ENCODE measurements at regions not wholly inside any gene's neighbourhood (a gene's known extent, or its start where the extent isn't known, plus 50 kb on each side); places are given as distances from the start of the nearest gene placed in this dataset.

GRCh38 chr17:63382136-63382535 lies 64.0 kb downstream of the CYB561 start:
- no peak for DNase-seq (ENCODE audit: low spot score)

Data from AG08395 (cell line).